HCT116 (cell line): ENCODE measurements at regions not wholly inside any gene's neighbourhood (a gene's known extent, or its start where the extent isn't known, plus 50 kb on each side); places are given as distances from the start of the nearest gene placed in this dataset.

Experiments
- ATAC-seq: fragments of 200-7000 bp; cut with Tn5 transposase; 2 replicates; pipeline ENCODE4 v1.9.1; 2020; ENCODE audit warnings: mild to moderate bottlenecking, moderate library complexity
- BruUV-seq: library from RNA; stranded (reverse); fragments of 400-500 nt; replicated peaks from 2 replicates; lab custom pipeline; 2021; lab: Mats Ljungman, UMichigan
- CTCF ChIA-PET: fragments of 300-600 bp; sonication (Branson Sonifier 250); formaldehyde crosslinking; loops from one replicate; lab custom pipeline; 2021; ENCODE audit warnings: antibody characterized with exemption; lab: Charles Lee
- POLR2A ChIA-PET: fragments of 300-600, 350-600 bp; sonication (Branson Sonifier 250); formaldehyde crosslinking; loops from one replicate; lab custom pipeline; 2021; ENCODE audit warnings: antibody characterized with exemption; lab: Charles Lee
- RAD21 ChIA-PET, 2 experiments: fragments of 300-600 bp; sonication (Branson Sonifier 250); formaldehyde crosslinking; loops; one replicate each; lab custom pipeline; 2023; ENCODE audit warnings: low total read pairs in 2 of 2; ENCODE audit not compliant: uncharacterized antibody in 2 of 2, unreplicated experiment in 2 of 2, low non-redundant PET in 1 of 2; lab: Charles Lee
- DNase-seq: peaks from one replicate; pipeline ENCODE4 v3.0.0-alpha.2; 2010; ENCODE audit warnings: low read depth, low spot score
- H2AFZ ChIP-seq: fragments of 200-600 bp; shearing (Covaris generic), sonication (generic); 2 replicates; pipeline ENCODE4 v1.6.1; 2017; ENCODE audit warnings: low read depth, mixed run types, mixed read lengths, antibody characterized with exemption, low read length; ENCODE audit not compliant: poor library complexity, severe bottlenecking
- H3K27ac ChIP-seq: 2 replicates; pipeline ENCODE4 v1.5.1; 2012; ENCODE audit warnings: low read depth, low read length
- H3K27me3 ChIP-seq: fragments of 200-600 bp; sonication (generic); 2 replicates; pipeline ENCODE4 v1.6.1; 2016; ENCODE audit warnings: mixed run types, low read length, mixed read lengths; ENCODE audit not compliant: insufficient read depth
- H3K36me3 ChIP-seq, 2 experiments: fragments of 200-500 bp in 1 of 2; fragments of 200-600 bp in 1 of 2; sonication (Bioruptor generic) in 1 of 2; sonication (generic) in 1 of 2; 2 replicates each; pipeline versions ENCODE4 v1.5.1 to v1.6.1; 2014 to 2016; ENCODE audit warnings: low read length in 2 of 2, inconsistent platforms in 1 of 2, mixed read lengths in 1 of 2, mixed run types in 1 of 2; ENCODE audit not compliant: insufficient read depth in 2 of 2, control insufficient read depth in 1 of 2
- H3K4me1 ChIP-seq, 2 experiments: fragments of 200-600 bp in 1 of 2; sonication (generic) in 1 of 2; 2 replicates each; pipeline versions ENCODE4 v1.5.1 to v1.6.1; 2012 to 2017; ENCODE audit warnings: low read length in 2 of 2, inconsistent platforms in 1 of 2, mild to moderate bottlenecking in 1 of 2, mixed read lengths in 1 of 2, mixed run types in 1 of 2, moderate library complexity in 1 of 2; ENCODE audit not compliant: insufficient read depth in 2 of 2, control insufficient read depth in 1 of 2
- H3K4me2 ChIP-seq: fragments of 200-600 bp; sonication (generic); 2 replicates; pipeline ENCODE4 v1.6.1; 2017; ENCODE audit warnings: mixed run types, low read length, mixed read lengths
- H3K4me3 ChIP-seq, 2 experiments: fragments of 200-600 bp in 1 of 2; sonication (generic) in 1 of 2; replicated peaks in 1 of 2; 2 replicates each; pipeline ENCODE4 v1.5.1; 2011 to 2016; ENCODE audit warnings: low read length in 2 of 2, control low read depth in 1 of 2, low read depth in 1 of 2, mild to moderate bottlenecking in 1 of 2, mixed read lengths in 1 of 2, mixed run types in 1 of 2
- H3K79me2 ChIP-seq: fragments of 200-600 bp; sonication (generic); 2 replicates; pipeline ENCODE4 v1.6.1; 2017; ENCODE audit warnings: mild to moderate bottlenecking, mixed run types, low read length, moderate library complexity, mixed read lengths; ENCODE audit not compliant: insufficient read depth
- H3K9ac ChIP-seq: fragments of 200-600 bp; sonication (generic); 2 replicates; pipeline ENCODE4 v1.6.1; 2016; ENCODE audit warnings: low read length, mixed read lengths
- H3K9me2 ChIP-seq: fragments of 200-600 bp; sonication (generic), shearing (Covaris generic); 2 replicates; pipeline ENCODE4 v1.6.1; 2017; ENCODE audit warnings: mixed run types, mild to moderate bottlenecking, moderate library complexity; ENCODE audit not compliant: insufficient read depth
- H3K9me3 ChIP-seq, 2 experiments: fragments of 200-500 bp in 1 of 2; fragments of 200-600 bp in 1 of 2; sonication (Bioruptor generic) in 1 of 2; sonication (generic) in 1 of 2; 2 replicates each; pipeline ENCODE4 v1.6.1; 2014 to 2017; ENCODE audit warnings: low read length in 2 of 2, mixed read lengths in 2 of 2, inconsistent platforms in 1 of 2, low read depth in 1 of 2, mild to moderate bottlenecking in 1 of 2, mixed run types in 1 of 2, moderate library complexity in 1 of 2; ENCODE audit not compliant: control insufficient read depth in 1 of 2, insufficient read depth in 1 of 2
- H4K20me1 ChIP-seq: fragments of 200-600 bp; sonication (generic), shearing (Covaris generic); 2 replicates; pipeline ENCODE4 v1.6.1; 2017; ENCODE audit warnings: mixed run types, mild to moderate bottlenecking, moderate library complexity; ENCODE audit not compliant: insufficient read depth
- CBX3 ChIP-seq: IDR thresholded peaks from 2 replicates; pipeline ENCODE4 v1.6.1; 2012; ENCODE audit warnings: low read depth
- CEBPB ChIP-seq: IDR thresholded peaks from 2 replicates; pipeline ENCODE4 v1.6.1; 2012; ENCODE audit warnings: low read depth
- CTCF ChIP-seq, 3 experiments: fragments of 200-600 bp in 1 of 3; sonication (generic) in 1 of 3; IDR thresholded peaks in 2 of 3; conservative IDR thresholded peaks in 1 of 3; 2 replicates each; pipeline ENCODE4 v1.5.1; 2012 to 2017; ENCODE audit warnings: low read depth in 2 of 3, low read length in 2 of 3, antibody characterized with exemption in 1 of 3, borderline replicate concordance in 1 of 3, control low read depth in 1 of 3, mild to moderate bottlenecking in 1 of 3, mixed read lengths in 1 of 3, mixed run types in 1 of 3, moderate library complexity in 1 of 3; ENCODE audit not compliant: insufficient read depth in 1 of 3
- ELF1 ChIP-seq: IDR thresholded peaks from 2 replicates; pipeline ENCODE4 v1.6.1; 2012; ENCODE audit warnings: low read depth, borderline replicate concordance
- EZH2 ChIP-seq: fragments of 200-600 bp; sonication (generic); IDR thresholded peaks from 2 replicates; pipeline ENCODE4 v1.6.1; 2017; ENCODE audit warnings: antibody characterized with exemption, mixed run types
- FOSL1 ChIP-seq: IDR thresholded peaks from 2 replicates; pipeline ENCODE4 v1.6.1; 2012; ENCODE audit warnings: low read depth
- POLR2AphosphoS5 ChIP-seq: IDR thresholded peaks from 2 replicates; pipeline ENCODE4 v1.6.1; 2011; ENCODE audit warnings: mild to moderate bottlenecking, low read depth, low read length, moderate library complexity
- RAD21 ChIP-seq: IDR thresholded peaks from 2 replicates; pipeline ENCODE4 v1.6.1; 2012; ENCODE audit warnings: low read depth, mild to moderate bottlenecking
- SP1 ChIP-seq: IDR thresholded peaks from 2 replicates; pipeline ENCODE4 v1.6.1; 2012; ENCODE audit warnings: low read depth
- SRF ChIP-seq: IDR thresholded peaks from 2 replicates; pipeline ENCODE4 v1.6.1; 2012; ENCODE audit warnings: low read depth
- TCF7L2 ChIP-seq: IDR thresholded peaks from 2 replicates; pipeline ENCODE4 v1.7.0; 2011; ENCODE audit warnings: borderline replicate concordance, inconsistent platforms; ENCODE audit not compliant: insufficient read depth, insufficient read length; ENCODE audit errors: extremely low read depth
- ZBTB33 ChIP-seq: IDR thresholded peaks from 2 replicates; pipeline ENCODE4 v1.6.1; 2011; ENCODE audit warnings: mild to moderate bottlenecking, low read length, moderate library complexity; ENCODE audit not compliant: insufficient replicate concordance; ENCODE audit errors: extremely low read depth
- intact Hi-C: fragments of 100-400 bp; cut with micrococcal nuclease; formaldehyde crosslinking; loops from 2 replicates; pipeline ENCODE4 v1.10.0; 2022

- Histone ChIP-seq H3K9me3 (no peaks in the 10 kb centered on the region), H3K9me2 (no peaks in the 10 kb centered on the region), H3K4me2 (no peak overlapping the region), H3K4me1 (no peaks in the 10 kb centered on the region), H3K36me3 (no peaks in the 10 kb centered on the region), H3K27me3 (peaks cover 14% of the 10 kb centered on the region; the same call in 1 of the 2 replicates), H3K4me3 (no peak overlapping the region), H3K27ac (no peak overlapping the region), H3K79me2 (no peaks in the 10 kb centered on the region), H2AFZ (no peak overlapping the region), H3K9ac (no peak overlapping the region), H4K20me1 (no peaks in the 10 kb centered on the region)
- POLR2A ChIA-PET, result no interaction called here
- intact Hi-C loops, result no loop called here
- no TSS peak for BruUV-seq
- no peak for DNase-seq
- no peak for ATAC-seq
- RAD21 ChIA-PET, result no interaction called here
- TF ChIP-seq ZBTB33 (no peak), POLR2AphosphoS5 (no peak), SRF (no peak), EZH2 (no peak), ELF1 (no peak), CBX3 (no peak), RAD21 (no peak), SP1 (no peak), FOSL1 (no peak), CEBPB (no peak), CTCF (IDR thresholded peaks at IDR 0.05 in 2 of 3, conservative IDR thresholded peaks at IDR 0.05 in 1 of 3; ENCODE audit: borderline replicate concordance in 1 of 3, insufficient read depth in 1 of 3, low read depth in 2 of 3, low read length in 2 of 3) (no peak), TCF7L2 (no peak)
- CTCF ChIA-PET, result no interaction called here
Observed at GRCh38 chr5:133848341-133848811, 120.0 kb downstream of the C5orf15 start.
